Hematopoietic multipotent progenitor cell (in vitro differentiated cells): ENCODE measurements at regions not wholly inside any gene's neighbourhood (a gene's known extent, or its start where the extent isn't known, plus 50 kb on each side); places are given as distances from the start of the nearest gene placed in this dataset.
A peak's percentile ranks its signal among the peaks of the same experiment; 100 is the strongest.
"Not testable (repeated sequence)": the region's sequence is repeated elsewhere in the genome, so short reads cannot be mapped to it uniquely, and the experiment has no call there.

Experiments
- DNase-seq, 3 donors: peaks; one replicate each; pipeline ENCODE4 v3.0.0-alpha.2; 2011 to 2015; ENCODE audit warnings: low read depth in 2 of 3, low spot score in 2 of 3

DNA sequence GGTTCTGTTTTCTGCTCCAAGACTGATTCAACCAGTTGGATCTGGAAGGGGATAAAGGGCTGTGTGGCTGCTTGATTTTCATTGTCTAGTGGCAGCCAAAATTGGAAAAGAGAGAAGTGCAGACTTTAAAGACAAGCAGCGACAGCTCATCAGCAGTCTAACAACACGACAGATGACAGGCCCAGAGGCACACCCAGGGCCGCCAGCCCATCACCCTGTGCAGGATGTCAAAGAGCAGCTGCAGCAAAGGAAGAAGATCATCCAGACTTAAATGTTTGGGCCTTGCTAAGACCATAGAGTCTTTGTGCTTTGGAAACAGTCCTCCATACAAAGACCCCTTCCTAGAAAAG is 421.0 kb upstream of the KLF12 start:
- DNase-seq, result no peak

- no peak for DNase-seq
Measured at GRCh38 chr13:74554569-74555275, 420.5 kb upstream of the KLF12 start.

DNA sequence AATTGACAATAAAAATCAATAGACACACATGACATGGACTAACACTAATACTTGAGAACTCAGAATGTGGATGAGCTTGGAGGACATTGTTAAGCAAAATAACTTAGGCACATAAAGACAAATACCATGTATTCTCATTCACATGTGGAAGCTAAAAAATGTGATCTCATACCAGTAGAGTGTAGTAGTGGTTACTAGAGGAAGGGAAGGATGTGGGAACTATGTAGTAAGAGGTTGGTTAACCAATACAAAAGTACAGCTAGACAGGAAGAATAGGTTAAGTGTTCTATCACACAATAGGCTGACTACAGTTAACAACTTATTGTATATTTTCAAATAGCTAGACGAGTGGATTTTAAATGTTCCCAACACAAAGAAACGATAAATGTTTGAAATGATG is 415.8 kb upstream of the KLF12 start:
- peak in 1 of 3 donors; percentile 30 for DNase-seq

DNA sequence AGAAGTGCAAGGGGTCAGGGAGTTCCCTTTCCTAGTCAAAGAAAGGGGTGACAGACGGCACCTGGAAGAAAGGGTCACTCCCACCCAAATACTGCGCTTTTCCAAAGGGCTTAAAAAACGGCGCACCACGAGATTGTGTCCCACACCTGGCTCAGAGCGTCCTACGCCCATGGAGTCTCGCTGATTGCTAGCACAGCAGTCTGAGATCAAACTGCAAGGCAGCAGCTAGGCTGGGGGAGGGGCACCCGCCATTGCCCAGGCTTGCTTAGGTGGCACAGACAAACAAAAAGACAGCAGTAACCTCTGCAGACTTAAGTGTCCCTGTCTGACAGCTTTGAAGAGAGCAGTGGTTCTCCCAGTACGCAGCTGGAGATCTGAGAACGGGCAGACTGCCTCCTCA is 402.4 kb upstream of the KLF12 start:
- not testable (repeated sequence) for DNase-seq

DNA sequence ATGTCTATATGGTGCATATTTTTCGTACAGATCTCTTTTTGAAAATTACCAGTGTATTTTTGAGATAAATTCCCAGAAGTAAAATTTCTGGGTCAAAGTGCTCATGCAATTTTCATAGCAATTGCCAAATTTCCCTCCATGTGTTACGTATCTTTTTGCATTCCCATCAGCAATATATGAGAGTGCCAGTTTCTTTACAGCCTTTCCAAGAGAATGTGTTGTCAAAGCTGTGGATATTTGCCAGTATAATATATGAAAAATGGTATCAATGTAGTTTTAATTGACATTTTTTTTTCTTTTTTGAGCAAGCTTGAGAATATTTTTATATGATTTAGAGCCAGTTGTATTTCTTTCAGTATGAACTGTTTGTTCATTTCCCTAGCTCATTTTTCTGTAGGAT is 399.0 kb upstream of the KLF12 start:
- DNase-seq, result no peak

DNA sequence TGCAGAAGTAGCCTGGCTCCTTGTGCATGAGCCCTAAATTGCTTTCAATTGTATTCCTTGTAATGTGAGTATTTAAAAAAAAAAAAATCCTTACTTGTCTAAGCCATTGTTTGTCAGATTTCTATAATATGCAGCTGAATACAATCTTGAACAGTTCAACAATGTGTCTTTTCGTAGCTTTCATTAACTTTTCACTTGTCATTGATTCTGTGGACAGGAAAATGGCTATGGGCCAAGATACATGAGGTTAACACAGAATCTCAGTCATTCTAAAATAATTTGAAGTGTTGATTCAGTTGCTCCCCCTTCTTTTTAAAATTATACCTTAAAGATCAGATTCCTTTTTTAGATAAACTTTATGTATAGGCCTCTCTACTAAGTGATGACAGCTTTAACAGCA is 395.8 kb upstream of the KLF12 start:
- no peak for DNase-seq

DNA sequence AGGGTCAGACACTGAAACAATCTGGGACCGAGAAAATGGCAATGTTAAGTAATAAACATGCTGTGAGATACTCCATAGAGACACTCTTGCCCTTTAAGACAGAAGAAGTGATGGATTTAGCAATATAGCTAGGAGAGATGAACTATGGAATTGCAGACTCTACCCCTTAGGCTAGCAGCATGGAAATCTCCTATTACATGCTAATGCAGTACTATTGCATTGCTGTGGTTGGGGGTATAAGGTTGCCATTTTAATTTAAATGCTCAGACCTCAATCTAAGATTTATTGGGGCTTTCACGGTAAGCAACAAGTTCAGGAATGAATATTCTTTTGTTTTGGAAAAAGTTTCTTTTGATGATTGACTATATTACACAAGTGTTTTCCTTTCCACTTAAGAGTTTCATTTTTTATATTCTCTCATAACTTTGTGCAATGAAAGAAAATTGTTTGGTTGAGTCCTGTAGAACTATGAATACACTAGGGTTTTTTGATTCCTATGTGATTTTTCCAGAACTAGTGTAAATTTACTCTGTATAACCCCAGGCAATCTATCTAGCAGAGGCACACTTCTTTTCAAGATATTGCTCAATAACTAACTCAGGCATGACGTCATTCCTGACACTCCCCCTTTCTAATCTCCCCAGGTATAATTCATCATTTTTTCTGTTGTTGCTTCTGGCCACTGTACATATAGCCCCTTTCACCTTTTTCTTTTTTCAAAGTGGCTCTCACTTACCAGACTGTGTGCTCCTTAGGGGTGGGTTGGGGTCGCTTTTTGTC is 394.7 kb upstream of the KLF12 start:
- DNase-seq, result no peak

- DNase-seq, result no peak
Measured at GRCh38 chr13:74523057-74523456, 388.9 kb upstream of the KLF12 start.

DNA sequence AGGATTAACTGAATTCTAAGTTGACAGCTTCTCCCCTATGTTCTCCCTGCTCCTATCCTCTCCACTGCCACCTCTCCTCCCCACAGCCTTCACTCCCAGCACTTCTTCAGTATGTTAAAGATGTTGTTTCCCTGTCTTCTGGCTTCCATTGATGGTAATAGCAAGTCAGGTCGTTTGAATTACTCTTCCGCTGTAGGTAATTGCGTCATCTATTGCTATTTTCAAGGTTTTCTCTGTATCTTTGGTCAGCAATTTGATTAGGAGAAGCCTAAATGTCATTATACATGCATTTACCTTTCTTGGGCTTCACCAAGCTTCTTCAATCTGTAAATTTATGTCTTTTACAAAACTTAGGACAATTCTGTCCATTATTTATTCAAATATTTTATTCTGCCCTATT is 377.3 kb upstream of the KLF12 start:
- DNase-seq, result no peak

DNA sequence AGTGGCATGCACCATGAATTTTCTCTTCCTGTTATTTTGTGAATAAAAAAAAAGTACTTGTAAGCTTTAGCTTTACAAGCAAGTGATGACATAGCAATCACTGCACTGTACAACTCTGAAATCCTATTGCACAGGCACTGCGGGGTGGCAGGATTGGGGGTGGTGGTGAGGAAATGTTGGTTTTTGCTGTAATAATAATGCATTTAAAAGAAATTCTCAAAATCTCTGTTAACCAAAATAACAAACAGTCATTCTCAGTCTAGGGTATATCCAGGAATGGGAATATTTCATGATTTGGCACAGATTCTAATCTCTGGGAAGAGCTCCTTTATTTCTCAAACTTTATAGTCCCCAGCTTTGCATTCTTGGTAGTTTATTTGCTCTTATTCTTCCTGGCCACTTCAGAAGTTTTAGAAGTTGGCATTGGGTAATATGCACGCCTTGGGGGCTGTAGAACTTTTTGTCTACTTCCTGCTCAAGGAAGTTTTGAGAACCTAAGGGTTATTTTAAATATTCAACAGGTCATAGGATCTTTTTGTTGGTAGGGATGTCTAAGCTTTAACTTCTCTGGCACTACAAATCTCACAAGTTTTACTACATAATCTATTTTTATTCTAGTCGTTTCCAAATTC is 353.0 kb upstream of the KLF12 start:
- DNase-seq, result no peak

DNA sequence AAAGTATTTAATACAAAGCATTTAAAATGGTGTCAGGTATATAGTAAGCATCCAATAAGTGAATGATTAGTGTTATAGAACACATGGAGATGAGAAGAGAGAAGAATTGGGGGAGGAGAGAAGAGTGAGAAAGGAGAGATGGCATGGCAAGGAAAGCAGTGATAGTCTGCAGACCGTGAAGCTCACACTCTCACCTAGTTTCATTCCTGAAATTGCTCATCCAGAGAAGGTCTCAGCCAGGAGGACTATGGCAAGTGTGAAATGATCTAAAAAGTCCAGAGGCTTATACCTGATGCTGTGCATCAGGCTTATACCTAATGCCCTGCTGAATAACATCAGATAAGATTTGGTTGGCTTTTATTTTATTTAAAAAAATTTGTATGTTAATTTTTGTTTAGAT is 351.6 kb upstream of the KLF12 start:
- DNase-seq, result no peak

- no peak for DNase-seq
Measured at GRCh38 chr13:74479124-74479523, 344.9 kb upstream of the KLF12 start.

- DNase-seq, result no peak
Measured at GRCh38 chr13:74476788-74477187, 342.6 kb upstream of the KLF12 start.

- no peak for DNase-seq
Measured at GRCh38 chr13:74476365-74476764, 342.2 kb upstream of the KLF12 start.

DNA sequence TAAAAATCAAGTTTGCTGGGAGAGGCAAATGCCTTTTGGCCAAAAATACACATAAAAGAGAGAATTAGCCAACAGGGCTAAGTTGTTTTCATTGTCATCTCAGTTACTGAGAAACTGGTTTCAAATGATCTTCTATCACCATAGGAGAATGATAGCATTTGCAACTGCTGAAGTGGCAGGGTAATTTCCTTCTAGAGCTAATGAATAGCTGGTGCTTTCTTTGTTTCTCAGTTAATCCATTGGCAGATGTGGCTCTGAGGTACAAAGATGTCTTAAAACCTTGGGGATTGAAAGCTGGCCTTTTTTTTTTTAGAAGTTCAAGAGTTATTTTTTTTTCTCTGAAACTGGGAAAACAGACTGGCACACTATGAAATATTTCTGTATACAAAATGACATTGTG is 332.7 kb upstream of the KLF12 start:
- DNase-seq, result no peak

- no peak for DNase-seq
Measured at GRCh38 chr13:74466020-74466419, 331.8 kb upstream of the KLF12 start.

GRCh38 chr13:74465271-74465670 is 331.1 kb upstream of the KLF12 start:
- no peak for DNase-seq

- no peak for DNase-seq
Measured at GRCh38 chr13:74464670-74465069, 330.5 kb upstream of the KLF12 start.

DNA sequence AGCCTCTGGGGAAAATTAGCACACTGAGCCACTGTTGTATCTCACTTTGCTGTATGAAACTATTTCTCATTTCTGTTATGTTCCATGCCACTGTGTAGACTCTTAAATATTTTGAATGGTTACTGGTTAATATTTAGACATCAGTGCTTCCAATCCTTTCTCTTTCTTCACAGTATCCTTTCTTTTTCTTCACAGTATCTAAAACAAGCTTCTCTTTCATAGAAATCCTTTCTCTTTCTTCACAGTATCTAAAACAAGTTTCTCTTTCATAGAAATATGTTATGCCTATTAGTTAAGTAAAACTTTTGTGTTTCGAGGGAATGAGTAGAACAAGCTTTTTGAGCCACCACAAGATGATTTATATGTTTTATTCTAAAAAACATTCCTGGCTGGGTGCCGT is 326.8 kb upstream of the KLF12 start:
- no peak for DNase-seq

DNA sequence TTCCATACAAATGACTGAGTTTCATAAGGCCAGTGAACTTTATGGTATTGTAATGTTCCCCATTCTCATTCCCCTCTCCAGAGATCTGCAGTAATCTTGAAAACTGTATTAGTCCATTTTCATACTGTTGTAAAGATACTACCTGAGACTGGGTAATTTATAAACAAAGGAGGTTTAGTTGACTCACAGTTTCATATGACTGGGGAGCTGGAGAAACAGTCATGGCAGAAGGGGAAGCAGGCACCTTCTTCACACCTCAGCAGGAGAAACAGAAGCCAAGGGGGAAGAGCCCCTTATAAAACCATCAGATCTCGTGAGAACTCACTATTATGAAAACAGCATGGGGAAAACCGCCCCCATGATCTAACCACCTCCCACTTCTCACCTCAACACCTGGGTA is 318.7 kb upstream of the KLF12 start:
- DNase-seq, result no peak

DNA sequence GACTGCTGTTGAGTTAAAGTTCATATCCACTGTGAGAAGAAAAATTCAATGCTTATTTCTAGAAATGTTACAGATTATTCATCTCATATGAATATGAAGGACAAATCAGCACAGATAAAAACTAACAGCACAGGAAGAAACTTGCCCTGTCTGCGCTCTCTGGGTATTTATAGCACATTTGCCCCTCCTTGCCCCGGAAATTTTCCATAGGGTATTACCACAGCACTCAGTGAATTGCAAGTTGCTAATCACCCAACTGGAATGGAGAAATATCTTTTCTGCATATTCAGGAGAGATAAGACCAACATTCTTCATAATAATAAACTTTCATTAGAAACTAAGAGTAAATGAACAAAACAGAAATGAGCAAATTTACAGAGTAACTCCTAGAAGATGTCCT is 318.0 kb upstream of the KLF12 start:
- no peak for DNase-seq

DNA sequence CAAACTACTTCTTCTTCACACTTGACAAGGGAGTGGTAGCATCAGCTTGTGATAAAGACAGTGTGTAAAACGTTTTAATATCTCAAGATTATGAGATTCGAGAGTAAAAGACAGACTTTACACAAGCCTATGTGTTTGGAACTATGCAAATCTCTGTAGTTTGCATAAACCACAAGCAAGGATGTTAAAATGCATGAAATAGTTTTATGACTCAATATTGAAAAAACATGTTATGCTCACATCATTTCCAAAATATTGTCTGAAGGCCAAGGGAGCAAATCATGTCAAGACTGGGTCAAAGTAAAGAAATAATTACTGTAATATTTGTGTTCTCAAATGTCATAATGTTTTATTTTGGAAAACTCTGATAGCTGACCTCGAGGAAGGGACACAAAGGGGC is 316.8 kb upstream of the KLF12 start:
- DNase-seq, result no peak
